SK-N-SH (cell line): ENCODE measurements at regions not wholly inside any gene's neighbourhood (a gene's known extent, or its start where the extent isn't known, plus 50 kb on each side); places are given as distances from the start of the nearest gene placed in this dataset.

Source experiments
- CTCF ChIA-PET: fragments of 300-600, 350-600 bp; formaldehyde crosslinking; extraction: SDS; loops from one replicate; lab custom pipeline; 2021; lab: Yijun Ruan, JAX
- POLR2A ChIA-PET: fragments of 350-600 bp; sonication (Branson Sonifier 250); formaldehyde crosslinking; extraction: SDS; loops from one replicate; lab custom pipeline; 2020; ENCODE audit warnings: antibody characterized with exemption, inconsistent platforms; lab: Yijun Ruan, JAX
- DNase-seq: peaks from one replicate; pipeline ENCODE4 v3.0.0; 2012
- H2AFZ ChIP-seq: fragments of 200-600 bp; sonication (generic); 2 replicates; pipeline ENCODE4 v1.8.1; 2016; ENCODE audit warnings: antibody characterized with exemption, mild to moderate bottlenecking, low read depth
- H3F3A ChIP-seq: fragments of 200-600 bp; sonication (generic); replicated peaks from 2 replicates; pipeline ENCODE3; 2016; ENCODE audit warnings: antibody characterized with exemption, mild to moderate bottlenecking; ENCODE audit not compliant: insufficient read depth
- H3K27ac ChIP-seq, 2 experiments: fragments of 200-500 bp in 1 of 2; fragments of 200-600 bp in 1 of 2; sonication (Bioruptor generic) in 1 of 2; sonication (generic), shearing (Covaris generic) in 1 of 2; 2 replicates each; pipeline versions ENCODE4 v1.5.1 to v1.6.1; 2014 to 2016; ENCODE audit warnings: low read depth in 2 of 2, inconsistent platforms in 1 of 2, low read length in 1 of 2, mild to moderate bottlenecking in 1 of 2, mixed read lengths in 1 of 2
- H3K27me3 ChIP-seq: fragments of 200-600 bp; sonication (generic), shearing (Covaris generic); 2 replicates; pipeline ENCODE4 v1.6.1; 2016; ENCODE audit warnings: mixed run types; ENCODE audit not compliant: insufficient read depth
- H3K36me3 ChIP-seq, 2 experiments: fragments of 200-500 bp in 1 of 2; fragments of 200-600 bp in 1 of 2; sonication (Bioruptor generic) in 1 of 2; sonication (generic) in 1 of 2; replicated peaks in 1 of 2; 2 replicates each; pipeline versions ENCODE3 to v1.5.1; 2014 to 2016; ENCODE audit warnings: low read length in 1 of 2, mild to moderate bottlenecking in 1 of 2; ENCODE audit not compliant: insufficient read depth in 2 of 2, control insufficient read depth in 1 of 2
- H3K4me1 ChIP-seq, 2 experiments: fragments of 200-500 bp in 1 of 2; fragments of 200-600 bp in 1 of 2; sonication (Bioruptor generic) in 1 of 2; sonication (generic), shearing (Covaris generic) in 1 of 2; 2 replicates each; pipeline versions ENCODE4 v1.5.1 to v1.6.1; 2014 to 2016; ENCODE audit warnings: low read depth in 1 of 2, low read length in 1 of 2, mixed run types in 1 of 2; ENCODE audit not compliant: insufficient read depth in 2 of 2, control insufficient read depth in 1 of 2
- H3K4me2 ChIP-seq: fragments of 200-600 bp; sonication (generic), shearing (Covaris generic); 2 replicates; pipeline ENCODE4 v1.6.1; 2017; ENCODE audit warnings: mixed run types
- H3K4me3 ChIP-seq, 2 experiments: fragments of 200-500 bp in 1 of 2; fragments of 200-600 bp in 1 of 2; sonication (Bioruptor generic) in 1 of 2; sonication (generic), shearing (Covaris generic) in 1 of 2; 2 replicates each; pipeline versions ENCODE4 v1.5.1 to v1.8.1; 2014 to 2016; ENCODE audit warnings: low read depth in 2 of 2, inconsistent platforms in 1 of 2, low read length in 1 of 2, mild to moderate bottlenecking in 1 of 2, mixed read lengths in 1 of 2, moderate library complexity in 1 of 2
- H3K79me2 ChIP-seq: fragments of 200-600 bp; sonication (generic); 2 replicates; pipeline ENCODE4 v1.8.1; 2017; ENCODE audit warnings: mild to moderate bottlenecking; ENCODE audit not compliant: insufficient read depth
- H3K9ac ChIP-seq: fragments of 200-600 bp; sonication (generic); 2 replicates; pipeline ENCODE4 v1.6.1; 2017; ENCODE audit warnings: mixed run types
- H3K9me2 ChIP-seq: fragments of 200-600 bp; sonication (generic); 2 replicates; pipeline ENCODE4 v1.6.1; 2017; ENCODE audit warnings: mixed run types
- H3K9me3 ChIP-seq: fragments of 200-600 bp; sonication (generic); 2 replicates; pipeline ENCODE4 v1.6.1; 2017; ENCODE audit warnings: mixed run types, mild to moderate bottlenecking, moderate library complexity
- H4K20me1 ChIP-seq: fragments of 200-600 bp; sonication (generic); 2 replicates; pipeline ENCODE4 v1.6.1; 2017; ENCODE audit warnings: mild to moderate bottlenecking, mixed run types; ENCODE audit not compliant: insufficient read depth
- ELF1 ChIP-seq: IDR thresholded peaks from 2 replicates; pipeline ENCODE4 v1.4.0; 2012
- FOXJ3 ChIP-seq: sonication (generic); formaldehyde crosslinking; IDR thresholded peaks from 2 replicates; pipeline ENCODE4 v1.5.1; 2020; ENCODE audit warnings: mild to moderate bottlenecking, missing genetic modification reagents
- GATA2 ChIP-seq: sonication (generic); formaldehyde crosslinking; IDR thresholded peaks from 2 replicates; pipeline ENCODE4 v1.5.0; 2020; ENCODE audit warnings: mild to moderate bottlenecking, missing genetic modification reagents
- MAX ChIP-seq: IDR thresholded peaks from 2 replicates; pipeline ENCODE4 v1.4.0; 2012; ENCODE audit warnings: low read depth
- MXI1 ChIP-seq: IDR thresholded peaks from 2 replicates; pipeline ENCODE4 v1.6.1; 2012; ENCODE audit warnings: mild to moderate bottlenecking, low read depth, low read length, improper control_type of control experiment
- NRF1 ChIP-seq: IDR thresholded peaks from 2 replicates; pipeline ENCODE4 v1.6.1; 2012; ENCODE audit warnings: low read depth, mild to moderate bottlenecking, low read length
- RAD21 ChIP-seq: IDR thresholded peaks from 2 replicates; pipeline ENCODE4 v1.6.1; 2012; ENCODE audit warnings: mild to moderate bottlenecking, low read length
- RCOR1 ChIP-seq: fragments of 150-350 bp; IDR thresholded peaks from 2 replicates; pipeline ENCODE4 v1.6.1; 2017; ENCODE audit warnings: antibody characterized with exemption, low read length
- RFX5 ChIP-seq: IDR thresholded peaks from 2 replicates; pipeline ENCODE4 v1.6.1; 2012; ENCODE audit warnings: mild to moderate bottlenecking, improper control_type of control experiment, low read length
- TEAD4 ChIP-seq: IDR thresholded peaks from 2 replicates; pipeline ENCODE4 v1.4.0; 2012; ENCODE audit warnings: mild to moderate bottlenecking, borderline replicate concordance; ENCODE audit not compliant: insufficient read depth
- YY1 ChIP-seq: IDR thresholded peaks from 2 replicates; pipeline ENCODE4 v1.4.0; 2012; ENCODE audit warnings: low read depth, mild to moderate bottlenecking
- WGBS: methylation state at CpG from one replicate; pipeline ENCODE4 v1.1.6; 2017; ENCODE audit warnings: low lambda C conversion rate; 5-methylcytosine and 5-hydroxymethylcytosine counted together
- TF ChIP-seq, protein P1 (sequence below): IDR thresholded peaks from 2 replicates; pipeline ENCODE4 v1.6.1; 2012; ENCODE audit warnings: mild to moderate bottlenecking, low read depth, low read length, moderate library complexity

DNA sequence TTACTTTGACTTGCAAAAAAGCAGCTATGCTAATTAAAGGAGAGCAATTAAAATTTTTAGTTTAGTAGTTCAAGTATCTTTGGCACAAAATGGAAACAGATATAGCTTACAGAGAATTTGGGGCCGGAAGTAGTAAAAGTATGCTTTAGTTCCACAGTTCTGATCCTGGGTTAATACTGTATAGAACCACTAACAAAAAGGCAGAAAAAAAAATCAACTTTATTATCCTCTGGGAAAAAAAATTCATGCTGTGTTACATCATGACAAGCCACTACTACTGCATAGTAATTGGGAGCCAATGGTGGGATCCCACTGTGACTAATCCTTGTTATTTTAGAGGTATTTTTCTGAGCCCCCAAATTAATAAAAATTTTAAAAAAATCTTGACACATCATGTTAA is 246.8 kb upstream of the PRDM9 start (continued):
- TF ChIP-seq, protein P1, sequence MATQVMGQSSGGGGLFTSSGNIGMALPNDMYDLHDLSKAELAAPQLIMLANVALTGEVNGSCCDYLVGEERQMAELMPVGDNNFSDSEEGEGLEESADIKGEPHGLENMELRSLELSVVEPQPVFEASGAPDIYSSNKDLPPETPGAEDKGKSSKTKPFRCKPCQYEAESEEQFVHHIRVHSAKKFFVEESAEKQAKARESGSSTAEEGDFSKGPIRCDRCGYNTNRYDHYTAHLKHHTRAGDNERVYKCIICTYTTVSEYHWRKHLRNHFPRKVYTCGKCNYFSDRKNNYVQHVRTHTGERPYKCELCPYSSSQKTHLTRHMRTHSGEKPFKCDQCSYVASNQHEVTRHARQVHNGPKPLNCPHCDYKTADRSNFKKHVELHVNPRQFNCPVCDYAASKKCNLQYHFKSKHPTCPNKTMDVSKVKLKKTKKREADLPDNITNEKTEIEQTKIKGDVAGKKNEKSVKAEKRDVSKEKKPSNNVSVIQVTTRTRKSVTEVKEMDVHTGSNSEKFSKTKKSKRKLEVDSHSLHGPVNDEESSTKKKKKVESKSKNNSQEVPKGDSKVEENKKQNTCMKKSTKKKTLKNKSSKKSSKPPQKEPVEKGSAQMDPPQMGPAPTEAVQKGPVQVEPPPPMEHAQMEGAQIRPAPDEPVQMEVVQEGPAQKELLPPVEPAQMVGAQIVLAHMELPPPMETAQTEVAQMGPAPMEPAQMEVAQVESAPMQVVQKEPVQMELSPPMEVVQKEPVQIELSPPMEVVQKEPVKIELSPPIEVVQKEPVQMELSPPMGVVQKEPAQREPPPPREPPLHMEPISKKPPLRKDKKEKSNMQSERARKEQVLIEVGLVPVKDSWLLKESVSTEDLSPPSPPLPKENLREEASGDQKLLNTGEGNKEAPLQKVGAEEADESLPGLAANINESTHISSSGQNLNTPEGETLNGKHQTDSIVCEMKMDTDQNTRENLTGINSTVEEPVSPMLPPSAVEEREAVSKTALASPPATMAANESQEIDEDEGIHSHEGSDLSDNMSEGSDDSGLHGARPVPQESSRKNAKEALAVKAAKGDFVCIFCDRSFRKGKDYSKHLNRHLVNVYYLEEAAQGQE = no peak
- TF ChIP-seq NRF1 = no peak
- TF ChIP-seq RFX5 = no peak
- TF ChIP-seq RAD21 = no peak
- TF ChIP-seq GATA2 (CRISPR knock-in tag) = no peak

DNA sequence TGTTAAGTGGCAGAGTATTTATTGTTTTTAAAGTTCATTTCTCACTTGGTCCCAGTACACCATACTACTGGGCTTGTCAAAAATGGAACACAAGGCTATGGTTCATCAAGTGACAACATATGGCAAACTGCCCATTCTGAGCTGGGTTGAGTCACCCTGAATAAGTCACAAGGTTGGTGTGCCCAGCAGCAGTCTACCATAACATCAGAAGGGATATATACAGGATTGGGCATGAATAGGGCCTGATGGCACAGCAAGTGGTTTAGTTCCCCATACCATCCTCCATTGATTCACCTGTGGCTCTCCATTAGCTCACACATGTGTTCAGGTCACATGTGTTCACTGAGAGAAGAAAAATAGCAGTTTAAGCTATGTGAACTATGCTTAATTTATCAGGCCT is 249.8 kb upstream of the PRDM9 start:
- Histone ChIP-seq H3K27me3 (no peaks in the 10 kb centered on the region), H3K27ac (no peak overlapping the region), H3K79me2 (no peaks in the 10 kb centered on the region), H3K4me1 (no peaks in the 10 kb centered on the region), H4K20me1 (no peaks in the 10 kb centered on the region), H2AFZ (no peak overlapping the region), H3K4me3 (no peak overlapping the region), H3K4me2 (no peak overlapping the region), H3F3A (no peaks in the 10 kb centered on the region), H3K9me3 (no peaks in the 10 kb centered on the region), H3K36me3 (no peaks in the 10 kb centered on the region), H3K9me2 (no peaks in the 10 kb centered on the region), H3K9ac (no peak overlapping the region)
- CTCF ChIA-PET = interaction anchor here (0.7 to 1.3 kb wide), 2 partner anchors 47 to 49 kb away, joined by 3 read pairs; no protein-coding TSS in a partner anchor
- POLR2A ChIA-PET = no interaction called here
- TF ChIP-seq MAX (no peak), GATA2 (CRISPR knock-in tag) (no peak), TEAD4 (no peak)
- no peak for DNase-seq

DNA sequence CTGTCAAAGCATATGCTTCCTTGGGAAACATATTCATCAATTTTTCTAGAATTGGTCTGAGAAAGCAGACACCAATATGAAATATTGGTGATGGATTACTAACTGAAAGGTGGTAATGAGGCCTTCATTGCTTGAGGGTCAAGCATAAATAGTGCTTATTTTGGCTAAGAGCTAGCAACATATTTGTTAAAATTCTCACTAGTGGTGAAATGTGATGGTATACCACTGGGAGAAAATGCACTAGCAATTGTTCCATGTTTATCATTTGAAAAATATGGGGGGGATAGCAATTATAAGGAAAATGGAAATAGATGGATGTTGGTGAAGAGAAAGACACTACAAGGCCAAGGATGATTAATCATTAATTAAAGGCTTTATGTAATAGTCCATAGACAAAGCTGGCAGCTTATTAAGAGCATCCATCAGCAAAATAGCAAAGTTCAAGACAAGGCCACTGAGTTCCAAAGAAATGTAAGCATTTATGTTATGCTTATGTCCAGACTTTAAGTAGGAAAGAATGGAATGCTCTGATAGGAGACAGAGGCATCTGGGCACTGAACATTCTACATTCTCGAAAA is 253.7 kb upstream of the PRDM9 start:
- Histone ChIP-seq H3K9me3 (no peaks in the 10 kb centered on the region), H3K36me3 (no peaks in the 10 kb centered on the region), H2AFZ (no peak overlapping the region), H3K4me1 (no peaks in the 10 kb centered on the region), H3K27me3 (no peaks in the 10 kb centered on the region), H3K27ac (no peak overlapping the region), H3K4me2 (no peak overlapping the region), H4K20me1 (no peaks in the 10 kb centered on the region), H3F3A (no peaks in the 10 kb centered on the region), H3K79me2 (no peaks in the 10 kb centered on the region), H3K9me2 (no peaks in the 10 kb centered on the region), H3K9ac (no peak overlapping the region), H3K4me3 (no peak overlapping the region)
- TF ChIP-seq MAX = no peak
- TF ChIP-seq RCOR1 = no peak
- TF ChIP-seq FOXJ3 (CRISPR knock-in tag) = no peak
- no peak for TF ChIP-seq ELF1
- TF ChIP-seq YY1 = no peak
- no peak for TF ChIP-seq MXI1
- ChIA-PET POLR2A (no interaction called here), CTCF (no interaction called here)
- 7% methylated on average over 1 of the region's 1 CpG for WGBS
- no peak for DNase-seq
